H9 (cell line): ENCODE measurements at regions not wholly inside any gene's neighbourhood (a gene's known extent, or its start where the extent isn't known, plus 50 kb on each side); places are given as distances from the start of the nearest gene placed in this dataset.
"Not testable (repeated sequence)": the region's sequence is repeated elsewhere in the genome, so short reads cannot be mapped to it uniquely, and the experiment has no call there.

ENCODE experiments used
- DNase-seq: peaks from one replicate; pipeline ENCODE4 v3.0.0-alpha.2; 2017
- H2AFZ ChIP-seq: one replicate; pipeline ENCODE4 v1.6.1; 2013; ENCODE audit warnings: mild to moderate bottlenecking, low read length, control low read depth, moderate library complexity
- H2AK5ac ChIP-seq: 2 replicates; pipeline ENCODE4 v1.6.1; 2013; ENCODE audit warnings: low read length, control low read depth, mixed read lengths; ENCODE audit not compliant: insufficient read length
- H2BK120ac ChIP-seq: one replicate; pipeline ENCODE4 v1.6.1; 2013; ENCODE audit warnings: low read depth, mild to moderate bottlenecking, low read length, control low read depth, inconsistent platforms; ENCODE audit not compliant: poor library complexity, severe bottlenecking
- H2BK12ac ChIP-seq: 2 replicates; pipeline ENCODE4 v1.6.1; 2013; ENCODE audit warnings: low read length, control low read depth, mixed read lengths, low read depth; ENCODE audit not compliant: insufficient read length
- H2BK15ac ChIP-seq: 2 replicates; pipeline ENCODE4 v1.6.1; 2013; ENCODE audit warnings: low read depth, low read length, control low read depth
- H2BK20ac ChIP-seq: one replicate; pipeline ENCODE4 v1.6.1; 2013; ENCODE audit warnings: low read depth, mild to moderate bottlenecking, low read length, control low read depth, inconsistent platforms; ENCODE audit not compliant: poor library complexity, severe bottlenecking
- H2BK5ac ChIP-seq: 2 replicates; pipeline ENCODE4 v1.6.1; 2013; ENCODE audit warnings: low read length, control low read depth, mixed read lengths; ENCODE audit not compliant: insufficient read length
- H3K14ac ChIP-seq: 2 replicates; pipeline ENCODE4 v1.6.1; 2013; ENCODE audit warnings: low read length, control low read depth; ENCODE audit not compliant: insufficient read depth
- H3K18ac ChIP-seq: 2 replicates; pipeline ENCODE4 v1.6.1; 2013; ENCODE audit warnings: low read depth, mild to moderate bottlenecking, mixed read lengths, low read length, control low read depth; ENCODE audit not compliant: insufficient read length
- H3K23ac ChIP-seq: 2 replicates; pipeline ENCODE4 v1.6.1; 2013; ENCODE audit warnings: low read length, control low read depth, mixed read lengths, low read depth; ENCODE audit not compliant: insufficient read length
- H3K23me2 ChIP-seq: 2 replicates; pipeline ENCODE4 v1.6.1; 2013; ENCODE audit warnings: low read depth, mild to moderate bottlenecking, mixed read lengths, low read length, control low read depth; ENCODE audit not compliant: insufficient read length, poor library complexity, severe bottlenecking
- H3K27ac ChIP-seq: 2 replicates; pipeline ENCODE4 v1.5.1; 2013; ENCODE audit warnings: low read length, control low read depth, mixed read lengths, low read depth; ENCODE audit not compliant: insufficient read length
- H3K27me3 ChIP-seq: 2 replicates; pipeline ENCODE4 v1.6.1; 2013; ENCODE audit warnings: low read length, control low read depth, inconsistent platforms; ENCODE audit not compliant: insufficient read depth
- H3K4ac ChIP-seq: 2 replicates; pipeline ENCODE4 v1.6.1; 2013; ENCODE audit warnings: low read depth, mild to moderate bottlenecking, control low read depth, inconsistent platforms, low read length, moderate library complexity
- H3K4me1 ChIP-seq: 2 replicates; pipeline ENCODE4 v1.6.1; 2013; ENCODE audit warnings: low read length, control low read depth, inconsistent platforms; ENCODE audit not compliant: insufficient read depth
- H3K4me2 ChIP-seq: 2 replicates; pipeline ENCODE4 v1.6.1; 2013; ENCODE audit warnings: low read length, control low read depth, mixed read lengths; ENCODE audit not compliant: insufficient read length, insufficient read depth
- H3K56ac ChIP-seq: 2 replicates; pipeline ENCODE4 v1.6.1; 2013; ENCODE audit warnings: low read depth, mild to moderate bottlenecking, mixed read lengths, low read length, control low read depth; ENCODE audit not compliant: insufficient read length
- H3K79me1 ChIP-seq: 2 replicates; pipeline ENCODE4 v1.6.1; 2013; ENCODE audit warnings: low read depth, mild to moderate bottlenecking, moderate library complexity, low read length, control low read depth, inconsistent platforms; ENCODE audit not compliant: insufficient read depth, poor library complexity, severe bottlenecking
- H3K79me2 ChIP-seq: 2 replicates; pipeline ENCODE4 v1.6.1; 2013; ENCODE audit warnings: low read length, control low read depth, inconsistent platforms; ENCODE audit not compliant: insufficient read depth
- H3K9ac ChIP-seq: 2 replicates; pipeline ENCODE4 v1.6.1; 2013; ENCODE audit warnings: low read length, control low read depth, mixed read lengths; ENCODE audit not compliant: insufficient read length; ENCODE audit errors: extremely low read depth
- H3K9me3 ChIP-seq: one replicate; pipeline ENCODE4 v1.6.1; 2013; ENCODE audit warnings: low read depth, low read length, inconsistent platforms; ENCODE audit not compliant: control insufficient read depth
- H3T11ph ChIP-seq: one replicate; pipeline ENCODE4 v1.6.1; 2013; ENCODE audit warnings: mild to moderate bottlenecking, low read length, control low read depth, inconsistent platforms
- H4K20me1 ChIP-seq: one replicate; pipeline ENCODE4 v1.6.1; 2013; ENCODE audit not compliant: control insufficient read depth, insufficient read length, insufficient read depth
- H4K5ac ChIP-seq: 2 replicates; pipeline ENCODE4 v1.6.1; 2013; ENCODE audit warnings: low read depth, mild to moderate bottlenecking, mixed read lengths, low read length, control low read depth; ENCODE audit not compliant: insufficient read length
- H4K8ac ChIP-seq: replicated peaks from 2 replicates; pipeline ENCODE4 v1.6.1; 2013; ENCODE audit warnings: low read length, control low read depth, mixed read lengths, low read depth; ENCODE audit not compliant: insufficient read length
- H4K91ac ChIP-seq: 2 replicates; pipeline ENCODE4 v1.6.1; 2013; ENCODE audit warnings: low read depth, mild to moderate bottlenecking, moderate library complexity, mixed read lengths, low read length, control low read depth; ENCODE audit not compliant: insufficient read length
- H3K27ac Mint-ChIP-seq, 3 experiments: 2 replicates in 2 of 3; 3 replicates in 1 of 3; pipeline ENCODE4 v1.8.0; 2020 to 2021; ENCODE audit warnings: mixed read lengths in 3 of 3, mild to moderate bottlenecking in 1 of 3, moderate library complexity in 1 of 3
- H3K27me3 Mint-ChIP-seq: 2 replicates; pipeline ENCODE4 v1.8.0; 2021; ENCODE audit warnings: low read depth, mild to moderate bottlenecking, moderate library complexity, mixed read lengths
- H3K36me3 Mint-ChIP-seq, 3 experiments: 2 replicates in 2 of 3; 3 replicates in 1 of 3; pipeline ENCODE4 v1.8.0; 2020 to 2021; ENCODE audit warnings: low read depth in 3 of 3, mixed read lengths in 3 of 3; ENCODE audit not compliant: insufficient read depth in 1 of 3
- H3K4me1 Mint-ChIP-seq, 2 experiments: 2 replicates each; pipeline ENCODE4 v1.8.0; 2020; ENCODE audit warnings: mixed read lengths in 2 of 2
- H3K4me3 Mint-ChIP-seq, 2 experiments: 2 replicates in 1 of 2; 3 replicates in 1 of 2; pipeline ENCODE4 v1.8.0; 2020 to 2021; ENCODE audit warnings: mild to moderate bottlenecking in 2 of 2, mixed read lengths in 2 of 2, moderate library complexity in 1 of 2
- H3K9me3 Mint-ChIP-seq, 2 experiments: 2 replicates in 1 of 2; 3 replicates in 1 of 2; pipeline ENCODE4 v1.8.0; 2020; ENCODE audit warnings: mild to moderate bottlenecking in 2 of 2, mixed read lengths in 2 of 2, moderate library complexity in 1 of 2
- WGBS: extraction: QIAGEN DNeasy Blood & Tissue Kit; methylation state at CpG from one replicate; pipeline ENCODE4 v1.1.7; 2013; ENCODE audit warnings: missing lambda C conversion rate, low lambda C conversion rate, mixed read lengths; ENCODE audit not compliant: insufficient read length; ENCODE audit errors: extremely low coverage; 5-methylcytosine and 5-hydroxymethylcytosine counted together
- TF ChIP-seq, protein P1 (sequence below): fragments of 200-600 bp; sonication (generic); conservative IDR thresholded peaks from 3 replicates; pipeline ENCODE4 v1.8.0; 2021; ENCODE audit warnings: antibody characterized with exemption, mild to moderate bottlenecking

DNA sequence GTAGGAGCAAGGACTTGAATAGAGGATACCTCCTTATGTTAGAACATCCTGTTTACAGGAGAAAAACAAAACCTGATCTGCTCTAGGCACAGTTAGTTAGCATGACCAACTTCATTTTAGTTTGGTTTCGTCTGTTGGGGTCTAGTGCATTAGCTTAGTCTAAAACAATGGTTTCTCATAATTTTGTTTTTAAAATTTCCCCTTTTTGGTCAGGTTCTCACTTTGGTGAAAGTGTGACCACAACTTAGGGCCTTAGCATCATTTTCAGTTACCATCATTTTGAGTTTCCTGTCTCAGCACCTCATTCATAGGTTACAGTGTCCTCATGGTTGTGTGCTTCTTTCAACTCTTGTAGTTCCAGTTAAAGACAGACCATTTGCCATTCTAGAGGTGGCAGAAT lies 1277.0 kb upstream of the SLC39A10 start:
- peaks cover 31 to 32% of the 10 kb centered on the region in 2 experiments for H3K9me3 Mint-ChIP-seq
- peaks cover 4% of the 10 kb centered on the region for H3K9me3 ChIP-seq

GRCh38 chr2:194367390-194367789 lies 1289.6 kb upstream of the SLC39A10 start:
- not testable (repeated sequence) for H2BK120ac ChIP-seq, H3K4me2 ChIP-seq, H4K20me1 ChIP-seq, H3K9me3 ChIP-seq, H2BK12ac ChIP-seq, H3K79me2 ChIP-seq, H2AFZ ChIP-seq, H3K27me3 ChIP-seq, H3K79me1 ChIP-seq, H3K4me3 Mint-ChIP-seq, H2BK5ac ChIP-seq, H2BK20ac ChIP-seq, H2BK15ac ChIP-seq, H3K4ac ChIP-seq, H3K9ac ChIP-seq, H4K5ac ChIP-seq, H3K27ac ChIP-seq, DNase-seq, H3K18ac ChIP-seq, H3T11ph ChIP-seq, H3K23ac ChIP-seq, H3K4me1 Mint-ChIP-seq, H3K27ac Mint-ChIP-seq, H3K36me3 Mint-ChIP-seq, H2AK5ac ChIP-seq, H3K14ac ChIP-seq, H4K8ac ChIP-seq, H4K91ac ChIP-seq, H3K27me3 Mint-ChIP-seq, H3K56ac ChIP-seq, H3K23me2 ChIP-seq, H3K4me1 ChIP-seq
- H3K9me3 Mint-ChIP-seq: peaks cover 10 to 13% of the 10 kb centered on the region in 2 experiments; a peak in 3 of 5 replicates
- no CpG with 5 or more reads among the region's 3 CpGs for WGBS

More for the DNA sequence above, 1277.0 kb upstream of the SLC39A10 start:
- Mint-ChIP-seq H3K27ac (no peak overlapping the region), H3K4me3 (no peak overlapping the region), H3K27me3 (no peaks in the 10 kb centered on the region), H3K36me3 (peaks cover 10 to 15% (median 15%) of the 10 kb centered on the region in 3 experiments; a peak in 6 of 7 replicates), H3K4me1 (no peaks in the 10 kb centered on the region)
- H2AK5ac ChIP-seq: no peak overlapping the region
- H2BK15ac ChIP-seq: no peak overlapping the region
- H3K23ac ChIP-seq: no peak overlapping the region
- H3K79me1 ChIP-seq: no peaks in the 10 kb centered on the region
- no peak overlapping the region for H2AFZ ChIP-seq
- H4K91ac ChIP-seq: no peak overlapping the region
- H3K79me2 ChIP-seq: no peaks in the 10 kb centered on the region
- no peaks in the 10 kb centered on the region for H3K27me3 ChIP-seq
- no peak overlapping the region for H4K8ac ChIP-seq
- H3K4ac ChIP-seq: no peak overlapping the region
- TF ChIP-seq, protein P1, sequence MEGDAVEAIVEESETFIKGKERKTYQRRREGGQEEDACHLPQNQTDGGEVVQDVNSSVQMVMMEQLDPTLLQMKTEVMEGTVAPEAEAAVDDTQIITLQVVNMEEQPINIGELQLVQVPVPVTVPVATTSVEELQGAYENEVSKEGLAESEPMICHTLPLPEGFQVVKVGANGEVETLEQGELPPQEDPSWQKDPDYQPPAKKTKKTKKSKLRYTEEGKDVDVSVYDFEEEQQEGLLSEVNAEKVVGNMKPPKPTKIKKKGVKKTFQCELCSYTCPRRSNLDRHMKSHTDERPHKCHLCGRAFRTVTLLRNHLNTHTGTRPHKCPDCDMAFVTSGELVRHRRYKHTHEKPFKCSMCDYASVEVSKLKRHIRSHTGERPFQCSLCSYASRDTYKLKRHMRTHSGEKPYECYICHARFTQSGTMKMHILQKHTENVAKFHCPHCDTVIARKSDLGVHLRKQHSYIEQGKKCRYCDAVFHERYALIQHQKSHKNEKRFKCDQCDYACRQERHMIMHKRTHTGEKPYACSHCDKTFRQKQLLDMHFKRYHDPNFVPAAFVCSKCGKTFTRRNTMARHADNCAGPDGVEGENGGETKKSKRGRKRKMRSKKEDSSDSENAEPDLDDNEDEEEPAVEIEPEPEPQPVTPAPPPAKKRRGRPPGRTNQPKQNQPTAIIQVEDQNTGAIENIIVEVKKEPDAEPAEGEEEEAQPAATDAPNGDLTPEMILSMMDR: no peak
- no peak for DNase-seq
- no peak overlapping the region for H3K56ac ChIP-seq
- no peak overlapping the region for H2BK20ac ChIP-seq
- H3T11ph ChIP-seq: no peak overlapping the region
- H3K9ac ChIP-seq: no peak overlapping the region
- no peak overlapping the region for H3K27ac ChIP-seq
- no CpG with 5 or more reads among the region's 1 CpG for WGBS
- H2BK5ac ChIP-seq: no peak overlapping the region
- no peaks in the 10 kb centered on the region for H4K20me1 ChIP-seq
- no peak overlapping the region for H3K14ac ChIP-seq
- H4K5ac ChIP-seq: no peak overlapping the region
- no peak overlapping the region for H3K4me2 ChIP-seq
- H2BK12ac ChIP-seq: no peak overlapping the region
- H3K23me2 ChIP-seq: no peaks in the 10 kb centered on the region
- H2BK120ac ChIP-seq: no peak overlapping the region
- no peaks in the 10 kb centered on the region for H3K4me1 ChIP-seq
- H3K18ac ChIP-seq: no peak overlapping the region
